Right forelimb (tissue), 1 donor: ENCODE measurements at regions not wholly inside any gene's neighbourhood (a gene's known extent, or its start where the extent isn't known, plus 50 kb on each side); places are given as distances from the start of the nearest gene placed in this dataset.
"Not testable (repeated sequence)": the region's sequence is repeated elsewhere in the genome, so short reads cannot be mapped to it uniquely, and the experiment has no call there.

Experiments
- DNase-seq: peaks from one replicate; pipeline ENCODE4 v3.0.0-alpha.2; 2018

DNA sequence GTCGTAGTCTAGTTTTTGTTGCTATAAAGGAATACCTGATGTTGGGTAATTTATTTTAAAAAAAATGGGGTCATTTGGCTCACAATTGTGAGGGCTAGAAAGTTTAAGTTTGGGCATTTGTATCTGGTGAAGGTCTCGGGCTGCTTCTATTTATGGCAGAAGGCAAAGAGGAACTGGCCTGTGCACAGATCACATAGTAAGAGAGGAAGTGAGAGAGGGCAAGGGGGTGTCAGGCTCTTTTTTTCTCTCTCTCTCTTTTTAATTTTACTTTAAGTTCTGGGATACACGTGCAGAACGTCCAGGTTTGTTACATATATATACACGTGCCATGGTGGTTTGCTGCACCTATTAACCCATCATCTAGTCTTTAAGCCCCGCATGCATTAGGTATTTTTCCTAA is 453.3 kb downstream of the DIRAS2 start:
- DNase-seq, result no peak

DNA sequence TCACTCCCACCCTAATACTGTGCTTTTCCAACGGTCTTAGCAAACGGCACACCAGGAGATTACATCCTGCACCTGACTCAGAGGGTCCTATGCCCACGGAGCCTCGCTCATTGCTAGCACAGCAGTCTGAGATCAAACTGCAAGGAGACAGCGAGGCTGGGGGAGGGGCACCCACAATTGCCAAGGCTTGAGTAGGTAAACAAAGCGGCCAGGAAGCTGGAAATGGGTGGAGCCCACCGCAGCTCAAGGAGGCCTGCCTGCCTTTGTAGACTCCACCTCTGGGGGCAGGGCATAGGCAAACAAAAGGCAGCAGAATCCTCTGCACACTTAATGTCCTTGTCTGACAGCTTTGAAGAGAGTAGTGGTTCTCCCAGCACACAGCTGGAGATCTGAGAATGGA is 450.2 kb downstream of the DIRAS2 start:
- not testable (repeated sequence) for DNase-seq

DNA sequence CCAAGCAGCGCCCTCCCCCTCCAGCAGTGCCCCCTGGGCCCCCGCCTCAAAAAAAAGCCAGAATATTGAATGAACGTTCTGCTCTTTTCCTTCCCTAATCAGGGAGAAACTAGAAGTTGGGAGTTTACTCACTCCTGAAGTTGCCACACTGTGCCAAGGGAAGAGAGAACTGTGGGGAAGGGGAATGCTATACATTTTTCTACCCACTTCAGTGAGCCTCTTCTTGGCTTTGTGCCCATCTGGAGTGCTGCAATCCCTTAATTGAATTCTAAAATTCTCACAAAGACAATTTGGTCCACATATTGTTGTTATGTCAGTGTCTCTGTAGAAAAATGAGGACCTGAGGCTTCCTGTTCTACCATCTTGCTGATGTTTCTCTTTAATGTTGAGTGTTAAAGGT is 443.7 kb downstream of the DIRAS2 start:
- DNase-seq, result no peak

- DNase-seq, result no peak
These were observed 440.9 kb downstream of the DIRAS2 start for GRCh38 chr9:90201766-90202165.

DNA sequence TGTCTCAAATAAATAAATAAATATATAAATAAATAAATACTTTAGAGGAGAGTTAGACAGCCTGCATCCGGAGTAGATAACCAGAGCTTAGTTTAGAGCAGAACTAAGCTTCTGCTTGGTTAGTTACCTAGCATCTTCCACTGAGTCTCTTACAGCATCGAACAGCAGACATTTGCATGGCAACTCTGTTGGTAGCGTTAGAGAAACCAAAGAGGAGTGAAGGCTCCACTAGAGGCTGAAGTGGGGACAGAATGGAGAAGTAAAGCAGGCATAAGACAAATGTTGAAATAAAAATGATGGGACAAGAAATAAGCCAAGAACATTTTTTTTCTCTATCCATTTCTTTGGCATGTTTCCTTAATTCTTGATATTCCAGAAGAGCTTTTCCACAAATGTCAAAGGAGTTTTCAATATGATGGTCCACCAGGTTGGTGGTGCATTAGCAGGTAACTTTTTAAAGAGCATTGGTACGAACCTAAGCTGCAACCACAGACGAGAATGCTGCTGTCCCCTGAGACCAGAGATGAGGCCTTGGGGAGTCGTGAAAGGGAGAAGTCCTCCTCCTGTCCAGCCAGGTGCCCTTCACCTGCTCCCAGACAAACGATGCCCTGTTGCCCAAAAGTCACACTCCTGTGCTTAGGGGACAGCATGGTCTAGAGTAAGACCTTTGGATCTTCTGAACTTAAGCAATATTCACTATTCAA is 438.3 kb downstream of the DIRAS2 start:
- no peak for DNase-seq

- not testable (repeated sequence) for DNase-seq
These were observed 429.6 kb downstream of the DIRAS2 start for GRCh38 chr9:90213045-90213444.

DNA sequence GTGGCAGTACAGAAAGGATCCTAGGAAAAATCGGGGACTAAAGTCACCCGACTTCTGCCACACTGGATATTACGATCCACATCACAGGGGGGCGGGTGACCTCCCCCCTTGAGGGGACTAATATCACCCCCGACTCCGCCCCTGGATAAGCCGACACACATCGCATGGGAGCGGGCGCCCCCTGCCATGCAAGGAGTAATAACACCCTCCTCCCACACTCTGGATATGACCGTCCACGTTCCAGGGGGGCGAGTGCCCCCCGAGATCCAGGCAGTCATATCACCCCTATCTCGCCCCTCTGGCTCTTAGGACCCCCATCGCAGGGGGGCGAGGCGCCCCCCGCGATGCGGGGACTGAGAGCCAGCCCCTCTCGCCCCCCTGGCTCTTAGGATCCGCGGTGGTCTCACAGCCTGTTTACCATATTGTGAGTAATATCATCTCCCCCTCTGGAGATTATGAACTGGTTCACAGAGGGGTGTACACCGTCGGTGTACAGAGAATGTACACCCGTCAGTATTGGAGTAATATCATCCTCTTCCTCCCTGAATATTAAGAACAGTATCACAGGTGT is 423.0 kb downstream of the DIRAS2 start:
- DNase-seq, result no peak

- not testable (repeated sequence) for DNase-seq
These were observed 420.7 kb downstream of the DIRAS2 start for GRCh38 chr9:90221899-90222298.

GRCh38 chr9:90226839-90227338 is 415.7 kb downstream of the DIRAS2 start:
- DNase-seq, result not testable (repeated sequence)

- DNase-seq, result not testable (repeated sequence)
These were observed 409.5 kb downstream of the DIRAS2 start for GRCh38 chr9:90233081-90233480.

- no peak for DNase-seq
These were observed 402.1 kb downstream of the DIRAS2 start for GRCh38 chr9:90240541-90240940.

DNA sequence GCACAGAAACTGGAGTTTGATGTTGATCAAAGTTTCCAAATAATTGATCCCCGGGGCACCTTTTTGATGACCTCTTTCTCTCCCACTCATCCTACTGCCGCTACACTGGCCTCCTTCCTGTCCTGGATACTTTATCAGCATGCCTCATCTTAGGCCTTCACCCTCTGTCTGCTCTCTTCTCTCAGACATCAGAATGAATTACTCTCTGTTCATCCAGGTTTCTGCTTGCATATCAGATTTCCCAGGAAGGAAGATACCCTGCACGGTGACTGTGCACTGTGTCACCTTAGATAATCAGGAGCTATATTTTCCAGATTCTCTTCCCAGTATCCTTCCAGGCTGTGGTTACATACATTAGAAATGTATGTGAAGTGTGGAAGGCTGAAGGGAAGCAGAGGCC is 397.0 kb downstream of the DIRAS2 start:
- DNase-seq, result no peak

DNA sequence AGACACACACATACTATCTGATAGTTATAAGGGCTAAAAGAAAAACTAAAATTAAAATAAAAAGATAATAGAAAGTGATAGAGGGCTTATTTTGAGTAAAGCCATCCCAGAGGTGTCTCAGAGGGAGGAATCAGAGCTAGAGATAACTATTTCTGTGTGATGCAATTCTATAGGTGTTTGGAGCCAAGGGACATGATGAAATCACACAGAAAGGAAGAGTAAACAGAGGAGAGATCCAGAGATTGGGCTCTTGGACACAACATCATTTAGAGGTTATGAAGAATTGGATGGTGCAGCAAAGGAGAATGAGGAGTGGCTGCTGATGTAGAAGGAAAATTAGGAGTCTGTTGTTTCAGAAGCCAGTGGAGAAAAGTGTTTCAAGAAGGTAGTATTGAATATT is 393.5 kb downstream of the DIRAS2 start:
- DNase-seq, result no peak

DNA sequence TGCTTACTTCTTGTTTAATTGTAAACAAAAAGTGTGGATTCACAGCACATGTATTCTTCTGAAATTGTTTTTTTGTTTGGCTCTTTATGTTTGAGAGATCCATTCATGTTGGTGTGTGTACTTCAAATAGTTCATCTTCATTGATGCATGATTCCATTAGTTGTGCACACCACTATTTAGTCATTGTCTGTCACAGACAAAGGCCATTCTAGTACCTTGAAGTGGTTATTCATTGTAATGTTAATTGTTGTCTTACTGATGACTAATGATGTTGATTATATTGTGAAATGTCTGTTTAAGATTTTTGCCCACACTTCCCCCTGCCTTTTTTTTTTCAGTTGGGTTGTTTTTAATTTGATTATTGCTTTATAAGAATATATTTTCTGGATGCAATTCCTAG is 391.3 kb downstream of the DIRAS2 start:
- no peak for DNase-seq

DNA sequence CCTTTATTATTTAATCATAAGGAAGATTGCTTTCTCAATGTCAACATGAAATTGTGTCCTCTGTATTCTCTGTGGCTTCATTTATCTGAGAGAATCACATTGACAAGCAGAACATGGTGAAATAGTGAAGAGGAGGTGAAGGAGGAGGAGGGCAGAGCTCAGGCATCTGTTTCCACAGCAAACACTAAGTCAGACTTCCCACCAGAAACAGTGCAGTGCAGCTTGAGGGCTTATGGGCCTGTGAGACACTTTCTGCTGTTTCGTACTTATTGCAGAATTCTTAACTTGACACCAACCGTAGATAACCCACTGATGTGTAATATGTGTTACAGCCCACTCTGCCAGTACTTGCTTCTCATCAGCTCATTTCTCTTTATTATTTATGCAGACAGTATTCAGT is 386.3 kb downstream of the DIRAS2 start:
- no peak for DNase-seq

- no peak for DNase-seq
These were observed 383.0 kb downstream of the DIRAS2 start for GRCh38 chr9:90259311-90260246.

- no peak for DNase-seq
These were observed 380.9 kb downstream of the DIRAS2 start for GRCh38 chr9:90261698-90262097.

GRCh38 chr9:90268613-90269012 is 374.0 kb downstream of the DIRAS2 start:
- DNase-seq, result no peak

GRCh38 chr9:90271707-90272106 is 370.9 kb downstream of the DIRAS2 start:
- DNase-seq, result no peak

DNA sequence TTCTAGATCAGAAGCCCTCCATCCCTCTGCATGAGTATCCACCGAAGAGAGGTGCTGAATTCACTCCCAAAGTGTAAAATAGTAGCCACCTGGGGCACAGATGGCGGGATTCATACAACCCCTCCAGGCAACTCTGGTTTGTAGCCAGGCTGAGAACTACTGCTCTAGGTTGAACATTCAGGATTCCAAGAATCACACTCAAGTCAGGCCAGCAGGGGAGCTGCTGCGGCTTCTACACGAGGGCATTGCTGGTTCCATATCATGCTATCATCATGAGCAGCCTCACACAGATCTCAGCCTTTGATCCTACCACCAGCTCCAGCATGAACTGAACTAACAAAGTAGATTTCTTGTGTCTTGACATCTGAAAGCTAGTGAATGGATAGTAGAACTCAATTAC is 367.9 kb downstream of the DIRAS2 start:
- no peak for DNase-seq

- DNase-seq, result no peak
These were observed 356.7 kb downstream of the DIRAS2 start for GRCh38 chr9:90285946-90286345.

- DNase-seq, result no peak
These were observed 354.9 kb downstream of the DIRAS2 start for GRCh38 chr9:90287567-90288274.

DNA sequence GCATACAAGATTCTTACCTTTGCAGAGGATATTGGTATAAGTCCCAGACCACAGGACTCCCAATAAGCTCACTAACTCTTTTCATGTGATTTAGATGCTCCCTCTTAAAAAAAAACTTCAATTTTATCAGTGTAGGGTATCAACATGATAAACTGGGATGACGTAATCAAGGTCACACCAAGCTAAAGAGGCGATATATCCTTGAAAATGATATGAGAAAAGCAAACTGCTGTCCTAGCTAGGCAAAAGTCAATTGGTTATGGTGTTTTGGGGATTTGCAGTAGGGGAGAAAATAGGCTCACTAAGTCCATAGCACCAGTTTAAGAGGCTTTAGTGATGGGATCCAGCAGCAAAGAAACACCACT is 354.4 kb downstream of the DIRAS2 start:
- DNase-seq, result no peak
